PC-9 (cell line): ENCODE measurements at regions not wholly inside any gene's neighbourhood (a gene's known extent, or its start where the extent isn't known, plus 50 kb on each side); places are given as distances from the start of the nearest gene placed in this dataset.

Experiments
- BruUV-seq: library from RNA; stranded (reverse); fragments of 400-500 nt; replicated peaks from 2 replicates; lab custom pipeline; 2021; lab: Mats Ljungman, UMichigan
- CTCF ChIA-PET: fragments of 300-600 bp; sonication (Branson Sonifier 250); formaldehyde crosslinking; loops from one replicate; lab custom pipeline; 2022; ENCODE audit warnings: antibody characterized with exemption; lab: Charles Lee
- POLR2A ChIA-PET: fragments of 300-600 bp; sonication (Branson Sonifier 250); formaldehyde crosslinking; loops from one replicate; lab custom pipeline; 2022; ENCODE audit warnings: antibody characterized with exemption; ENCODE audit not compliant: unreplicated experiment; lab: Charles Lee
- DNase-seq, 2 experiments: peaks; one replicate each; pipeline versions ENCODE4 v3.0.0 to v3.0.0-alpha.2; 2015 to 2022; ENCODE audit warnings: mixed read lengths in 1 of 2
- H2AFZ ChIP-seq: fragments of 200-600 bp; sonication (generic); 2 replicates; pipeline ENCODE4 v1.8.1; 2017; ENCODE audit warnings: antibody characterized with exemption
- H3F3A ChIP-seq: fragments of 200-600 bp; sonication (generic); 2 replicates; pipeline ENCODE4 v1.8.1; 2017; ENCODE audit warnings: antibody characterized with exemption, mild to moderate bottlenecking, low read depth; ENCODE audit not compliant: insufficient read depth
- H3K27ac ChIP-seq: fragments of 200-600 bp; sonication (generic); 2 replicates; pipeline ENCODE4 v1.6.1; 2016; ENCODE audit warnings: mixed run types
- H3K27me3 ChIP-seq: fragments of 200-600 bp; sonication (generic); 2 replicates; pipeline ENCODE4 v1.6.1; 2016; ENCODE audit warnings: low read depth, mixed run types; ENCODE audit not compliant: insufficient read depth
- H3K36me3 ChIP-seq: fragments of 200-600 bp; sonication (generic); 2 replicates; pipeline ENCODE4 v1.6.1; 2016; ENCODE audit warnings: low read depth, mixed run types
- H3K4me1 ChIP-seq: fragments of 200-600 bp; sonication (generic); replicated peaks from 2 replicates; pipeline ENCODE4 v1.6.1; 2016; ENCODE audit warnings: mixed run types; ENCODE audit not compliant: insufficient read depth
- H3K4me2 ChIP-seq: fragments of 200-600 bp; sonication (generic); 2 replicates; pipeline ENCODE4 v1.6.1; 2017; ENCODE audit warnings: mixed run types
- H3K4me3 ChIP-seq: fragments of 200-600 bp; sonication (generic); 2 replicates; pipeline ENCODE4 v1.6.1; 2016; ENCODE audit warnings: mixed run types
- H3K79me2 ChIP-seq: fragments of 200-600 bp; sonication (generic); 2 replicates; pipeline ENCODE4 v1.6.1; 2017; ENCODE audit warnings: low read depth, mixed run types
- H3K9me2 ChIP-seq: fragments of 200-600 bp; sonication (generic); 2 replicates; pipeline ENCODE4 v1.8.1; 2017; ENCODE audit warnings: mild to moderate bottlenecking; ENCODE audit not compliant: insufficient read depth
- H3K9me3 ChIP-seq: fragments of 200-600 bp; sonication (generic); 2 replicates; pipeline ENCODE4 v1.8.1; 2016; ENCODE audit warnings: low read depth; ENCODE audit not compliant: insufficient read depth
- H4K20me1 ChIP-seq: fragments of 200-600 bp; sonication (generic); 2 replicates; pipeline ENCODE4 v1.8.1; 2017; ENCODE audit not compliant: insufficient read depth
- EZH2 ChIP-seq: fragments of 200-600 bp; sonication (generic); IDR thresholded peaks from 2 replicates; pipeline ENCODE4 v1.8.0; 2017; ENCODE audit warnings: antibody characterized with exemption, low read depth
- intact Hi-C: fragments of 100-400 bp; cut with micrococcal nuclease; formaldehyde crosslinking; loops from one replicate; pipeline ENCODE4 v1.10.0; 2022; ENCODE audit not compliant: unreplicated experiment
- TF ChIP-seq, protein P1 (sequence below): fragments of 200-600 bp; sonication (generic); conservative IDR thresholded peaks from 2 replicates; pipeline ENCODE4 v1.6.1; 2017; ENCODE audit warnings: mixed run types, antibody characterized with exemption, mild to moderate bottlenecking, moderate library complexity

DNA sequence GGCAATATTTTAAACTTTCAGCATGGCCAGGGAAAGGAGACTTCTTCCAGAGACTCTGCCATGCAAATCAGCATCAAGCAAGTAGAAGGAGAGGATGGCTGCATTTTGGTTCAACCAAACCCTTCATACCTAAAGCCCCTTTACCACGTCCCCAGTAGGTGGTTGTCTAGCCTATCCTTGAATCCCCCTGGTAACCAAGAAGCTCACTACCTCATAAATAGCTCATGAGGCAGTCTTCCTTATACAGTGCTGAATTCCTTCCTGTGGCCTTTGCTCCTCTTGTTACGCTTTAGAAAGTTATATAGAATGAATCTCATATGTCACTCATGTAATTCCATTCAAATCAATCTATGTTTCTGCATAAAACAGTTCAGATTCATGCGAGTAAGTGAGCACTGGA, 289.5 kb upstream of the SLC30A5 start:
- TF ChIP-seq EZH2, result no peak
- TF ChIP-seq, protein P1, sequence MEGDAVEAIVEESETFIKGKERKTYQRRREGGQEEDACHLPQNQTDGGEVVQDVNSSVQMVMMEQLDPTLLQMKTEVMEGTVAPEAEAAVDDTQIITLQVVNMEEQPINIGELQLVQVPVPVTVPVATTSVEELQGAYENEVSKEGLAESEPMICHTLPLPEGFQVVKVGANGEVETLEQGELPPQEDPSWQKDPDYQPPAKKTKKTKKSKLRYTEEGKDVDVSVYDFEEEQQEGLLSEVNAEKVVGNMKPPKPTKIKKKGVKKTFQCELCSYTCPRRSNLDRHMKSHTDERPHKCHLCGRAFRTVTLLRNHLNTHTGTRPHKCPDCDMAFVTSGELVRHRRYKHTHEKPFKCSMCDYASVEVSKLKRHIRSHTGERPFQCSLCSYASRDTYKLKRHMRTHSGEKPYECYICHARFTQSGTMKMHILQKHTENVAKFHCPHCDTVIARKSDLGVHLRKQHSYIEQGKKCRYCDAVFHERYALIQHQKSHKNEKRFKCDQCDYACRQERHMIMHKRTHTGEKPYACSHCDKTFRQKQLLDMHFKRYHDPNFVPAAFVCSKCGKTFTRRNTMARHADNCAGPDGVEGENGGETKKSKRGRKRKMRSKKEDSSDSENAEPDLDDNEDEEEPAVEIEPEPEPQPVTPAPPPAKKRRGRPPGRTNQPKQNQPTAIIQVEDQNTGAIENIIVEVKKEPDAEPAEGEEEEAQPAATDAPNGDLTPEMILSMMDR, result no peak
- no peak overlapping the region for H2AFZ ChIP-seq
- H3K9me2 ChIP-seq, result no peaks in the 10 kb centered on the region
- DNase-seq, result no peak
- no peaks in the 10 kb centered on the region for H3K36me3 ChIP-seq
- intact Hi-C loops, result no loop called here
- POLR2A ChIA-PET, result no interaction called here
- no peaks in the 10 kb centered on the region for H3F3A ChIP-seq
- H3K4me2 ChIP-seq, result no peak overlapping the region
- H3K4me1 ChIP-seq, result no peaks in the 10 kb centered on the region
- no peaks in the 10 kb centered on the region; the same call in 1 of the 2 replicates for H3K9me3 ChIP-seq
- BruUV-seq, result no TSS peak
- no peaks in the 10 kb centered on the region for H4K20me1 ChIP-seq
- no peak overlapping the region for H3K4me3 ChIP-seq
- CTCF ChIA-PET, result no interaction called here
- no peaks in the 10 kb centered on the region for H3K79me2 ChIP-seq
- H3K27ac ChIP-seq, result no peak overlapping the region
- H3K27me3 ChIP-seq, result no peaks in the 10 kb centered on the region

DNA sequence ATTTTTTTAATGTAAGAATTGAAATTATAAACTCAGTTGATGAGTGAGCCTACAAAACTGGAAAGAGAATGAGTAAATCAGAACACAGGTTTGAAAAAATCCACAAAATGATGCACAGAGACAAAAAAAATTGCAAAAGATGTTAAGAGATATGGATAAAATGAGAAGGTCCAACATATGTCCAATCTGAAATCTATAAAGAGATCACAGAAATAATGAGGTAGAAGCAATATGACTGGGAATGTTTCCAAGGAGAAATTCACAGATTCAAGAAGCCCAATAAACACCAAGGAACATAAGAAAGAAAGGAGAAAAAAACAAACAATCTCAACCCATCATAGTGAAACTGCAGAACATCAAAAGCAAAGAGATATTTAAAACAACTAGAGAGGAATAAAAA, 288.4 kb upstream of the SLC30A5 start:
- Histone ChIP-seq H3K4me3 (no peak overlapping the region), H3K4me1 (no peaks in the 10 kb centered on the region), H3K9me2 (no peaks in the 10 kb centered on the region), H3K9me3 (no peaks in the 10 kb centered on the region; the same call in 1 of the 2 replicates), H2AFZ (no peak overlapping the region), H3K27me3 (no peaks in the 10 kb centered on the region), H3K27ac (no peak overlapping the region), H3F3A (no peaks in the 10 kb centered on the region), H4K20me1 (no peaks in the 10 kb centered on the region), H3K36me3 (no peaks in the 10 kb centered on the region), H3K79me2 (no peaks in the 10 kb centered on the region), H3K4me2 (no peak overlapping the region)
- ChIA-PET CTCF (no interaction called here), POLR2A (no interaction called here)
- intact Hi-C loops, result no loop called here
- no peak for DNase-seq
- TF ChIP-seq EZH2, result no peak
- TF ChIP-seq, protein P1, result no peak
- no TSS peak for BruUV-seq

DNA sequence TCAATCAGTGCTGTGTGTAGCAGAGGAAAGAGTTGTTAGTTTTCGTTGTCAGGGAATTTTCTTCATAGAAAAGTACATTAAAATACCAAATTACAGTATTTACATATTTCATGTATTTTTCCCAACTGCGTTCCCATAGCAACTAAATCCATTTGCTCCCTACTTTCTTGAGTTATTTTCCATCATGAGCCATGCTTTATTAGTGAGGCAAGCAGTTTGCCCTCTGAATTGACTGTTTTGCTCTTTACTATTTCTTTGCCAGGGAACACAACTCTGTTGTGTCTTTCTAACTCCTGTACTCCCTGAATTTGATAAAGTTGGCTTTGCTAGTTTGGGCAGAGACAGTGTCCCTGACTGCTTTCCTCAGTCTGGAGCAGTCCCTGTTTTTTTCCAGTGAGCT, 276.2 kb upstream of the SLC30A5 start:
- Histone ChIP-seq H3K27me3 (no peaks in the 10 kb centered on the region), H3K4me3 (no peak overlapping the region), H2AFZ (no peak overlapping the region), H3K9me2 (no peaks in the 10 kb centered on the region), H4K20me1 (no peaks in the 10 kb centered on the region), H3K27ac (no peak overlapping the region), H3K79me2 (no peaks in the 10 kb centered on the region), H3K36me3 (no peaks in the 10 kb centered on the region), H3K4me2 (no peak overlapping the region), H3K4me1 (no peaks in the 10 kb centered on the region), H3K9me3 (no peaks in the 10 kb centered on the region), H3F3A (no peaks in the 10 kb centered on the region)
- ChIA-PET POLR2A (no interaction called here), CTCF (no interaction called here)
- no peak for TF ChIP-seq EZH2
- TF ChIP-seq, protein P1, result no peak
- intact Hi-C loops, result no loop called here
- no TSS peak for BruUV-seq
- no peak for DNase-seq
